Kidney (tissue), 13 donors: ENCODE measurements at regions not wholly inside any gene's neighbourhood (a gene's known extent, or its start where the extent isn't known, plus 50 kb on each side); places are given as distances from the start of the nearest gene placed in this dataset.

Experiments
- DNase-seq, 5 donors: peaks; one replicate each; pipeline ENCODE4 v3.0.0-alpha.2; 2013 to 2020
- FAIRE-seq: peaks from 2 replicates; lab custom pipeline; 2012; peaks lifted over from hg19 to GRCh38; lab: Jason Lieb, UNC
- H3K27ac ChIP-seq, 2 donors: one replicate each; pipeline ENCODE4 v1.7.0; 2013; ENCODE audit warnings: low read depth in 2 of 2, low read length in 2 of 2, inconsistent platforms in 1 of 2
- H3K27me3 ChIP-seq: one replicate; pipeline ENCODE4 v1.7.1; 2013; ENCODE audit warnings: low read length, inconsistent platforms; ENCODE audit not compliant: control insufficient read depth, insufficient read depth
- H3K36me3 ChIP-seq, 3 donors: one replicate each; pipeline versions ENCODE4 v1.7.0 to v1.7.1; 2013; ENCODE audit warnings: low read length in 3 of 3, control low read depth in 1 of 3, inconsistent platforms in 1 of 3; ENCODE audit not compliant: insufficient read depth in 3 of 3, control insufficient read depth in 2 of 3
- H3K4me1 ChIP-seq, 3 donors: one replicate each; pipeline versions ENCODE4 v1.7.0 to v1.7.1; 2013; ENCODE audit warnings: low read length in 3 of 3, inconsistent platforms in 1 of 3, low read depth in 1 of 3; ENCODE audit not compliant: control insufficient read depth in 2 of 3, insufficient read depth in 2 of 3
- H3K4me3 ChIP-seq, 3 donors: one replicate each; pipeline versions ENCODE4 v1.7.0 to v1.8.1; 2013; ENCODE audit warnings: low read length in 3 of 3, control low read depth in 1 of 3, inconsistent platforms in 1 of 3
- H3K9ac ChIP-seq, 3 donors: one replicate each; pipeline versions ENCODE4 v1.7.0 to v1.7.1; 2013; ENCODE audit warnings: low read length in 3 of 3, control low read depth in 1 of 3, inconsistent platforms in 1 of 3
- H3K9me3 ChIP-seq, 3 donors: one replicate each; pipeline versions ENCODE4 v1.7.0 to v1.7.1; 2013; ENCODE audit warnings: low read length in 3 of 3, control low read depth in 1 of 3, inconsistent platforms in 1 of 3; ENCODE audit not compliant: control insufficient read depth in 2 of 3, insufficient read depth in 1 of 3
- intact Hi-C: fragments of 100-400 bp; cut with DNase I; formaldehyde crosslinking; loops from one replicate; pipeline ENCODE4 v1.11.1; 2022
- TF ChIP-seq, protein P1 (sequence below): IDR thresholded peaks from 3 replicates; pipeline ENCODE4 v1.5.1; 2012; ENCODE audit warnings: mild to moderate bottlenecking, moderate library complexity, borderline replicate concordance; ENCODE audit not compliant: insufficient read depth; ENCODE audit errors: extremely low read depth
- donor health status: control.
- donor health status: control.
- donor health status: control.
- donor health status: control.
- donor health status: control.
- donor health status: DM: yes; HTN: yes; CAD: no.
- donor health status: Normal renal cell carcinoma (clear cell type).

DNA sequence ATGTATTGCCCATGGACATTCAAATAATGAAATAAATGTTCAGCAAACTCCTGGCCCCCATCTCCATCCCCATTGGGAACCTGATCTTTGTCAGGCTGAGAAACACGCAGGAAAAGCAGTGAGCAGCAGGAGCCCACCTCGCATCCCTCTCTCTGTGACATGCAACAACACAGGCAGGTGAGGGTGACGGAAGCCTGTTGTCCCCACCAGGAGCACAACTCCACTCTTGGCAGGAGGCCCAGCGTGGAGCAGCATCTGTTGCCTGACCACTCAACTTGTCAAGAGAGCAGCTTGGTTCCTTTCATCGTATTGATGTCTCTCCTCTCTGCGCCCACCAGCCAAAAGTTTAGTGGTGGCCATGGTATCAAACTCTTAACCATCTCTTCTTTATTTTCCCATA, 586.9 kb upstream of the ARID1B start:
- Histone ChIP-seq H3K4me1 (no peaks in the 10 kb centered on the region), H3K27me3 (no peaks in the 10 kb centered on the region), H3K27ac (no peak overlapping the region), H3K9me3 (no peaks in the 10 kb centered on the region), H3K9ac (no peak overlapping the region), H3K36me3 (no peaks in the 10 kb centered on the region), H3K4me3 (no peak overlapping the region)
- TF ChIP-seq, protein P1, sequence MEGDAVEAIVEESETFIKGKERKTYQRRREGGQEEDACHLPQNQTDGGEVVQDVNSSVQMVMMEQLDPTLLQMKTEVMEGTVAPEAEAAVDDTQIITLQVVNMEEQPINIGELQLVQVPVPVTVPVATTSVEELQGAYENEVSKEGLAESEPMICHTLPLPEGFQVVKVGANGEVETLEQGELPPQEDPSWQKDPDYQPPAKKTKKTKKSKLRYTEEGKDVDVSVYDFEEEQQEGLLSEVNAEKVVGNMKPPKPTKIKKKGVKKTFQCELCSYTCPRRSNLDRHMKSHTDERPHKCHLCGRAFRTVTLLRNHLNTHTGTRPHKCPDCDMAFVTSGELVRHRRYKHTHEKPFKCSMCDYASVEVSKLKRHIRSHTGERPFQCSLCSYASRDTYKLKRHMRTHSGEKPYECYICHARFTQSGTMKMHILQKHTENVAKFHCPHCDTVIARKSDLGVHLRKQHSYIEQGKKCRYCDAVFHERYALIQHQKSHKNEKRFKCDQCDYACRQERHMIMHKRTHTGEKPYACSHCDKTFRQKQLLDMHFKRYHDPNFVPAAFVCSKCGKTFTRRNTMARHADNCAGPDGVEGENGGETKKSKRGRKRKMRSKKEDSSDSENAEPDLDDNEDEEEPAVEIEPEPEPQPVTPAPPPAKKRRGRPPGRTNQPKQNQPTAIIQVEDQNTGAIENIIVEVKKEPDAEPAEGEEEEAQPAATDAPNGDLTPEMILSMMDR: no peak
- FAIRE-seq (no peak), DNase-seq (peak in 1 of 5 donors; percentile 48)
- intact Hi-C loops: no loop called here

DNA sequence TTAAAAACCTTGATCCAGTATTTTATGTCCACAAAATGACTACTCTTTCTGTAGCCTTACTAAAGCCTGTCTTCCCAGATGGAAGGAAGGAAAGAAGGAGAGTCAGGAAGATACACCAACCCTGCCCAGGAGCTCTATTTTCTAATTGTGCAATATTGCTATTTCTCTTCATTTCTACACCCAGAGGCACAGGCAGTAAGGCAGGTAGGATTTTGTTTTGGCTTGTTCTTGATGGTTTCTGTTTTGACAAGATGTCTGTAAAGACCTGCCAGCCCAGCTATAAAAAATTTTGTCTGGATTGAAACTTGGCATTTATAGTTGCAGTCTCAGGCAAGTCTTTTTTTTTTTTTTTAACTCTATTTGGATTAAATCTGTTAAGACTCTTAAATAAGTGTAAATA, 587.5 kb upstream of the ARID1B start:
- TF ChIP-seq, protein P1: no peak
- no peak for FAIRE-seq
- no peak overlapping the region for H3K27ac ChIP-seq
- H3K4me1 ChIP-seq: no peaks in the 10 kb centered on the region
- H3K36me3 ChIP-seq: no peaks in the 10 kb centered on the region
- H3K4me3 ChIP-seq: no peak overlapping the region
- no peaks in the 10 kb centered on the region for H3K9me3 ChIP-seq
- intact Hi-C loops: no loop called here
- H3K27me3 ChIP-seq: no peaks in the 10 kb centered on the region
- no peak for DNase-seq
- no peak overlapping the region for H3K9ac ChIP-seq

DNA sequence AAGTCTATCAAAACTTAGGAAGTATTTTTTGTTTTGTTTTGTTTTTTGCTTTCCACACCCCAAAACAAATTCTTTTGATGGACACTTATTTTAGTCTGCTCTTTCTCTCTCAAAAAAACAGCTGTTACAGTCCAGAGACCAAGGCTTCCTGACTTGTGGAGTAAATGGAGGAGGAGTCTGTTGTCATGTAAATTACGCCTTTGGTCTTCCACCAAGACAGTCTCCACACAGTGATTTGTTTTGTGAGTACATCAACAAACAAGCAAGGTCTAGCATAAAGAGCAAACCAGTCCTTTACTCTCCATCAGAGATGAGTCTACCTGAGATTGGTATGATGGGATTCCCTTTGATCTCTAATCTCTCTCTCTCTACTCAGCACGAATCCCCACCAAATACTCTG, 588.0 kb upstream of the ARID1B start:
- no peaks in the 10 kb centered on the region for H3K27me3 ChIP-seq
- no peak overlapping the region for H3K27ac ChIP-seq
- FAIRE-seq (no peak), DNase-seq (no peak)
- TF ChIP-seq, protein P1: no peak
- no peaks in the 10 kb centered on the region for H3K9me3 ChIP-seq
- no peaks in the 10 kb centered on the region for H3K4me1 ChIP-seq
- H3K36me3 ChIP-seq: no peaks in the 10 kb centered on the region
- no peak overlapping the region for H3K4me3 ChIP-seq
- H3K9ac ChIP-seq: no peak overlapping the region
- intact Hi-C loops: no loop called here

DNA sequence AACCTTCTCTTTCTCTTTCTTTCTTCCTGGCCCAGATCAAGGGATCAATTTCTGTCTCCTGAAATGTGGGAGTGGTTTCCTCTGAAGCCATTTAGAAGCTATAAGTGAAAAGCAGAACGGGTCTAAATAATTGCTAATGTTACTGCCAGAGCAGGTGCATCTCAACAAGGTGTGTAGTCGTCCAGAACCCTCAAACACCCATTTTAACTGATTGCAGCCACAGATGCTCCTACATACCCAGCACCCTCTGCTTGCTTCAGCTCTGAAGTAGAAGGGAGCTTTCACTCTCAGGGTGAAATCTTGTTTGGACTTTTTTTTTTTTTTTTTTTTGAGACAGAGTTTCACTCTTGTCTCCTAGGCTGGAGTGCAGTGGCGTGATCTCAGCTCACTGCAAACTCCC, 592.1 kb upstream of the ARID1B start:
- Histone ChIP-seq H3K27ac (no peak overlapping the region), H3K36me3 (no peaks in the 10 kb centered on the region), H3K4me1 (no peaks in the 10 kb centered on the region), H3K27me3 (no peaks in the 10 kb centered on the region), H3K9me3 (no peaks in the 10 kb centered on the region), H3K4me3 (no peak overlapping the region), H3K9ac (no peak overlapping the region)
- intact Hi-C loops: no loop called here
- FAIRE-seq (no peak), DNase-seq (no peak)
- TF ChIP-seq, protein P1: no peak
